BJ (cell line): ENCODE measurements at regions not wholly inside any gene's neighbourhood (a gene's known extent, or its start where the extent isn't known, plus 50 kb on each side); places are given as distances from the start of the nearest gene placed in this dataset.

Experiments
- CTCF ChIA-PET: fragments of 350-600 bp; formaldehyde crosslinking; extraction: SDS; loops from one replicate; lab custom pipeline; 2021; ENCODE audit warnings: antibody characterized with exemption, inconsistent platforms; lab: Yijun Ruan, JAX
- POLR2A ChIA-PET: fragments of 300-600 bp; sonication (Branson Sonifier 250); formaldehyde crosslinking; extraction: SDS; loops from one replicate; lab custom pipeline; 2021; ENCODE audit warnings: antibody characterized with exemption; lab: Charles Lee
- DNase-seq: peaks from one replicate; pipeline ENCODE4 v3.0.0-alpha.2; 2011; ENCODE audit warnings: low read depth
- H3K27me3 ChIP-seq: 2 replicates; pipeline ENCODE4 v1.6.0; 2011; ENCODE audit warnings: low read length; ENCODE audit not compliant: control insufficient read depth, insufficient read depth
- H3K36me3 ChIP-seq: 2 replicates; pipeline ENCODE4 v1.5.1; 2011; ENCODE audit warnings: low read length; ENCODE audit not compliant: control insufficient read depth, insufficient read depth
- H3K4me3 ChIP-seq: 2 replicates; pipeline ENCODE4 v1.5.1; 2011; ENCODE audit warnings: low read depth, mild to moderate bottlenecking, control low read depth, low read length
- CTCF ChIP-seq: IDR thresholded peaks from 2 replicates; pipeline ENCODE4 v1.5.1; 2011; ENCODE audit warnings: low read depth, mild to moderate bottlenecking, control low read depth, inconsistent platforms, low read length, moderate library complexity; ENCODE audit not compliant: insufficient read depth

DNA sequence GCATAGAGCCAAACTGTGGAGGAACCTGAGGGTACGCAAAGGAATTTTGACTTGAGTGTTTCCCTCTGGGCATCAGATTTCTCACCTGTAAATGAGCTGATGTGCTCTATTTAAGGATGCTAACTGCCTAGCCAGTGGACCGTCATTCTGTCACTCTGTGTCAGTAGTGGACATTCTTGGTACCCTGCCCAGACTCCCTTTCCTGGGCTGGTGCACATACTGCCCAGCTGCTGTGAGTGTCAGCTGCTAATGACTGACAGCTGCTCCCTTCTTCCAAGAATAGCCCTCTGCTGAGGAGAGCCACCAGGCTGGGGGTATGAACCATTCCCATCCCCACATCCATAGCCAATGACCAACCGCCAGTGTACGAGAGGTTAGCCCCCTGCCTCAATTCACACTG lies 193.1 kb upstream of the DAB1 start:
- POLR2A ChIA-PET, result no interaction called here

GRCh38 chr1:57615956-57616355 lies 192.1 kb upstream of the DAB1 start:
- Histone ChIP-seq H3K36me3 (no peaks in the 10 kb centered on the region), H3K27me3 (no peaks in the 10 kb centered on the region), H3K4me3 (no peak overlapping the region)
- POLR2A ChIA-PET, result no interaction called here
- CTCF ChIA-PET, result interaction anchor here (0.8 kb wide), 1 partner anchor 10 kb away, joined by 7 read pairs; no protein-coding TSS in a partner anchor
- DNase-seq, result no peak
- TF ChIP-seq CTCF, result no peak

More for the DNA sequence above, 193.1 kb upstream of the DAB1 start:
- DNase-seq, result no peak
- H3K27me3 ChIP-seq, result no peaks in the 10 kb centered on the region
- no peak overlapping the region for H3K4me3 ChIP-seq
- no peak for TF ChIP-seq CTCF
- H3K36me3 ChIP-seq, result no peaks in the 10 kb centered on the region
- CTCF ChIA-PET, result interaction anchor here (1.4 kb wide), 1 partner anchor 15 kb away, joined by 3 read pairs; no protein-coding TSS in a partner anchor

DNA sequence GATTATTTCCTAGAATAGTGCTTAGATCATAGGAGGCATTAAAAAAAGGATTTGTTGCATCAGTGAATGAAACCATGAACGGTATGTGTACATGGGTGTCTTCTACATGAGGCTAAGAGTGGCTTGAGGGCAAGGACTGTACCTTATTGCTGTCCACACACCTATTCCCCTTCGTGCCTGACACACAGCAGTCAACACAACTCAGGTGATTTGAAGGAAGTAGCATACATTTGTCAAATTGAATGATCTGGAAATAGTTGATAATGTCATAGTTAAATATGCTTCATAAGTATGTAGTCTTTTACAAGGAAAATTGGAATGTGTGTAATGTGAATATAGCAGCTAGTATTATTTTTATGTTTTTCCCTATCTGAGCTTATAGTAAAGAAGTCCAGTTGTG lies 189.0 kb upstream of the DAB1 start:
- Histone ChIP-seq H3K4me3 (no peak overlapping the region), H3K36me3 (no peaks in the 10 kb centered on the region), H3K27me3 (no peaks in the 10 kb centered on the region)
- POLR2A ChIA-PET, result no interaction called here
- DNase-seq, result no peak
- TF ChIP-seq CTCF, result no peak
- CTCF ChIA-PET, result interaction anchor here (0.9 to 2.2 kb wide), 2 partner anchors 13 to 120 kb away, joined by 3 to 7 read pairs; no protein-coding TSS in a partner anchor

GRCh38 chr1:57605933-57606332 lies 182.1 kb upstream of the DAB1 start:
- CTCF ChIA-PET, result no interaction called here
- no peaks in the 10 kb centered on the region for H3K27me3 ChIP-seq
- POLR2A ChIA-PET, result no interaction called here
- H3K4me3 ChIP-seq, result no peak overlapping the region
- TF ChIP-seq CTCF, result no peak
- H3K36me3 ChIP-seq, result no peaks in the 10 kb centered on the region
- no peak for DNase-seq

- POLR2A ChIA-PET, result no interaction called here
- Histone ChIP-seq H3K4me3 (no peak overlapping the region), H3K27me3 (no peaks in the 10 kb centered on the region), H3K36me3 (no peaks in the 10 kb centered on the region)
- CTCF ChIA-PET, result no interaction called here
- no peak for TF ChIP-seq CTCF
- no peak for DNase-seq
These were observed 179.8 kb upstream of the DAB1 start for GRCh38 chr1:57603696-57604095.
